ENCODE measurements at regions not wholly inside any gene's neighbourhood (a gene's known extent, or its start where the extent isn't known, plus 50 kb on each side); places are given as distances from the start of the nearest gene placed in this dataset.

DNA sequence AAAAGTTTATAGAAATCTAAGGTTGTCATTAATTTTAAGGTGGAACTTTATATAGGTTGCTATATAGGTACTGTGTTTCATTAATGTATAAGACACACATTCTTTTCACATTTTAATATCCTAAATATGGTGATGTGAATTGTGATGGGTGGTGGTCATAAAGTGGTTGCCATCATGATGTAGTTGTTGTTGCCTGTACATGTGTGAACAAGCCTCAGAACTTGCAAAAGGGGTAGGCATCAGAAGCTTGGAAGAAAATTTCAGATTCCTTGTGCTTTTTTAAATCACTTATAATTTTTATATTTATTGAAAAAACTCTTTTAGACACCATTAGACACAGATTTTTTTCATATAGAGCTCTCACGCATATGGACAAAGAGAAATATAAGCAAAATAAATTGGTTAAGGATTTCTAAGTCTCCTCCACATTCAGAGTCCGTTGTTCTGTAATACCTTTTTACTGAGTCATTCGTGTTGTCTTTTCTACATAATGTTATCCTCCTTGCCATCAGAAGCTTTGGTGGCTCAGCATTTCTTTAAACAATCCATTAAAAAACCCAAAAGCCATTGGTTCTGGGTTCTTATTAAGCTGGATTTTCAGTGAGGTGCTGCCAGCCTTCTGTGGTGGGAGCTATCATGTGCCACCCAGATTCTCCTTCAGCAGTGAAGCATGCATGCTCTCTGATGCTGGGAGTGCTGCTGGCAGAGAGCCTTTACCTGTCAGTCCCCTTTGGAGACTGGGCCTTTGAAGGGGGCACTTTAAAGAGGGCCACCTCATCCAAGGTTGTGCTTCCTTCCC is 140.4 kb upstream of the GALNT15 start:
- Histone ChIP-seq H4K8ac (replicated peaks; ENCODE audit: insufficient read length, low read depth, low read length) (no peak overlapping the region), H3K9me3 (ENCODE audit: control insufficient read depth, low read depth, low read length) (no peaks in the 10 kb centered on the region), H4K20me1 (ENCODE audit: control insufficient read depth, insufficient read depth, insufficient read length) (no peaks in the 10 kb centered on the region), H3K4me2 (ENCODE audit: insufficient read depth, insufficient read length, low read length) (no peak overlapping the region), H2BK12ac (ENCODE audit: insufficient read length, low read depth, low read length) (no peak overlapping the region), H3K18ac (ENCODE audit: insufficient read length, low read depth, low read length) (no peak overlapping the region), H2BK15ac (ENCODE audit: low read depth, low read length) (no peak overlapping the region), H3K23ac (ENCODE audit: insufficient read length, low read depth, low read length) (no peak overlapping the region), H4K91ac (ENCODE audit: insufficient read length, low read depth, low read length) (no peak overlapping the region), H2BK20ac (ENCODE audit: low read depth, low read length, poor library complexity, severe bottlenecking) (no peak overlapping the region), H2AK5ac (ENCODE audit: insufficient read length, low read length) (no peak overlapping the region), H3T11ph (ENCODE audit: low read length) (no peak overlapping the region), H2AFZ (ENCODE audit: low read length) (no peak overlapping the region), H3K56ac (ENCODE audit: insufficient read length, low read depth, low read length) (no peak overlapping the region), H3K4me1 (ENCODE audit: insufficient read depth, low read length) (no peaks in the 10 kb centered on the region), H3K4ac (ENCODE audit: low read depth, low read length) (no peak overlapping the region), H3K79me1 (ENCODE audit: insufficient read depth, low read depth, low read length, poor library complexity, severe bottlenecking) (no peaks in the 10 kb centered on the region), H3K9ac (ENCODE audit: extremely low read depth, insufficient read length, low read length) (no peak overlapping the region), H2BK120ac (ENCODE audit: low read depth, low read length, poor library complexity, severe bottlenecking) (no peak overlapping the region), H3K27me3 (ENCODE audit: insufficient read depth, low read length) (no peaks in the 10 kb centered on the region), H2BK5ac (ENCODE audit: insufficient read length, low read length) (no peak overlapping the region), H3K27ac (ENCODE audit: insufficient read length, low read depth, low read length) (no peak overlapping the region), H3K14ac (ENCODE audit: insufficient read depth, low read length) (no peak overlapping the region), H3K23me2 (ENCODE audit: insufficient read length, low read depth, low read length, poor library complexity, severe bottlenecking) (no peaks in the 10 kb centered on the region), H3K79me2 (ENCODE audit: insufficient read depth, low read length) (no peaks in the 10 kb centered on the region), H4K5ac (ENCODE audit: insufficient read length, low read depth, low read length) (no peak overlapping the region)
- Mint-ChIP-seq H3K36me3 (ENCODE audit: insufficient read depth in 1 of 3, low read depth in 3 of 3) (no peaks in the 10 kb centered on the region), H3K4me1 (no peaks in the 10 kb centered on the region), H3K4me3 (no peak overlapping the region), H3K9me3 (no peaks in the 10 kb centered on the region; a peak in 1 of 5 replicates), H3K27ac (no peak overlapping the region), H3K27me3 (ENCODE audit: low read depth) (peaks cover 12% of the 10 kb centered on the region)
- TF ChIP-seq, protein P1, sequence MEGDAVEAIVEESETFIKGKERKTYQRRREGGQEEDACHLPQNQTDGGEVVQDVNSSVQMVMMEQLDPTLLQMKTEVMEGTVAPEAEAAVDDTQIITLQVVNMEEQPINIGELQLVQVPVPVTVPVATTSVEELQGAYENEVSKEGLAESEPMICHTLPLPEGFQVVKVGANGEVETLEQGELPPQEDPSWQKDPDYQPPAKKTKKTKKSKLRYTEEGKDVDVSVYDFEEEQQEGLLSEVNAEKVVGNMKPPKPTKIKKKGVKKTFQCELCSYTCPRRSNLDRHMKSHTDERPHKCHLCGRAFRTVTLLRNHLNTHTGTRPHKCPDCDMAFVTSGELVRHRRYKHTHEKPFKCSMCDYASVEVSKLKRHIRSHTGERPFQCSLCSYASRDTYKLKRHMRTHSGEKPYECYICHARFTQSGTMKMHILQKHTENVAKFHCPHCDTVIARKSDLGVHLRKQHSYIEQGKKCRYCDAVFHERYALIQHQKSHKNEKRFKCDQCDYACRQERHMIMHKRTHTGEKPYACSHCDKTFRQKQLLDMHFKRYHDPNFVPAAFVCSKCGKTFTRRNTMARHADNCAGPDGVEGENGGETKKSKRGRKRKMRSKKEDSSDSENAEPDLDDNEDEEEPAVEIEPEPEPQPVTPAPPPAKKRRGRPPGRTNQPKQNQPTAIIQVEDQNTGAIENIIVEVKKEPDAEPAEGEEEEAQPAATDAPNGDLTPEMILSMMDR (conservative IDR thresholded peaks at IDR 0.05): no peak
- WGBS (ENCODE audit: extremely low coverage, insufficient read length, low lambda C conversion rate): no CpG with 5 or more reads among the region's 3 CpGs
- DNase-seq: no peak
